H1 (cell line): ENCODE measurements at regions not wholly inside any gene's neighbourhood (a gene's known extent, or its start where the extent isn't known, plus 50 kb on each side); places are given as distances from the start of the nearest gene placed in this dataset.

Source experiments
- CTCF ChIA-PET: fragments of 300-600 bp; sonication (Branson Sonifier 250); formaldehyde crosslinking; loops from one replicate; lab custom pipeline; 2021; ENCODE audit not compliant: partially characterized antibody; lab: Charles Lee
- POLR2A ChIA-PET: fragments of 300-600 bp; sonication (Branson Sonifier 250); formaldehyde crosslinking; loops from one replicate; lab custom pipeline; 2021; ENCODE audit warnings: inconsistent platforms; ENCODE audit not compliant: partially characterized antibody; lab: Charles Lee
- DNase-seq, 2 experiments: peaks; one replicate each; pipeline versions ENCODE4 v3.0.0 to v3.0.0-alpha.2; 2010 to 2022; ENCODE audit warnings: low spot score in 2 of 2, low read depth in 1 of 2, mixed read lengths in 1 of 2
- FAIRE-seq: peaks from 2 replicates; lab custom pipeline; 2011; peaks lifted over from hg19 to GRCh38; lab: Jason Lieb, UNC
- H2AFZ ChIP-seq: 2 replicates; pipeline ENCODE4 v1.8.1; 2012; ENCODE audit warnings: low read length, inconsistent platforms
- H2AK5ac ChIP-seq: 2 replicates; pipeline ENCODE4 v1.6.1; 2013; ENCODE audit warnings: low read depth, low read length
- H2BK120ac ChIP-seq: replicated peaks from 2 replicates; pipeline ENCODE3; 2013; ENCODE audit warnings: low read depth, low read length, inconsistent platforms
- H2BK12ac ChIP-seq: 2 replicates; pipeline ENCODE4 v1.6.1; 2013; ENCODE audit warnings: low read depth, low read length
- H2BK15ac ChIP-seq: 2 replicates; pipeline ENCODE4 v1.6.1; 2013; ENCODE audit warnings: low read length
- H2BK20ac ChIP-seq: 2 replicates; pipeline ENCODE4 v1.6.1; 2013; ENCODE audit warnings: low read length
- H2BK5ac ChIP-seq: 2 replicates; pipeline ENCODE4 v1.6.1; 2013; ENCODE audit warnings: low read depth, low read length
- H3K14ac ChIP-seq: 2 replicates; pipeline ENCODE4 v1.6.1; 2013; ENCODE audit warnings: inconsistent platforms; ENCODE audit not compliant: insufficient read length
- H3K18ac ChIP-seq: 2 replicates; pipeline ENCODE4 v1.6.1; 2013; ENCODE audit warnings: low read length; ENCODE audit errors: extremely low read depth
- H3K23ac ChIP-seq: 2 replicates; pipeline ENCODE4 v1.6.1; 2013; ENCODE audit warnings: inconsistent platforms; ENCODE audit not compliant: insufficient read length
- H3K23me2 ChIP-seq: 2 replicates; pipeline ENCODE4 v1.6.1; 2013; ENCODE audit warnings: low read depth, low read length
- H3K27ac ChIP-seq: 2 replicates; pipeline ENCODE4 v1.6.1; 2011; ENCODE audit warnings: low read depth, low read length, inconsistent platforms
- H3K27me3 ChIP-seq, 4 experiments: replicated peaks in 1 of 4; 1 replicate in 1 of 4; 2 replicates in 3 of 4; pipeline versions ENCODE4 v1.6.1 to v1.8.1; 2011 to 2013; ENCODE audit warnings: low read length in 3 of 4, mild to moderate bottlenecking in 3 of 4, inconsistent platforms in 2 of 4, mixed read lengths in 2 of 4, moderate library complexity in 1 of 4; ENCODE audit not compliant: control insufficient read depth in 3 of 4, insufficient read depth in 3 of 4; ENCODE audit errors: extremely low read depth in 1 of 4
- H3K36me3 ChIP-seq, 4 experiments: 2 replicates each; pipeline versions ENCODE4 v1.6.1 to v1.8.1; 2011 to 2013; ENCODE audit warnings: mild to moderate bottlenecking in 4 of 4, low read length in 3 of 4, moderate library complexity in 2 of 4, control low read depth in 1 of 4, inconsistent platforms in 1 of 4; ENCODE audit not compliant: insufficient read depth in 4 of 4, control insufficient read depth in 2 of 4
- H3K4ac ChIP-seq: replicated peaks from 2 replicates; pipeline ENCODE3; 2013; ENCODE audit warnings: low read length, low read depth, mixed read lengths, inconsistent platforms; ENCODE audit not compliant: insufficient read length
- H3K4me1 ChIP-seq, 4 experiments: replicated peaks in 1 of 4; 1 replicate in 1 of 4; 2 replicates in 3 of 4; pipeline versions ENCODE4 v1.6.1 to v1.8.1; 2011 to 2013; ENCODE audit warnings: low read length in 3 of 4, inconsistent platforms in 2 of 4, mixed read lengths in 1 of 4; ENCODE audit not compliant: insufficient read depth in 4 of 4, control insufficient read depth in 3 of 4
- H3K4me2 ChIP-seq, 2 experiments: 2 replicates each; pipeline versions ENCODE4 v1.6.1 to v1.8.1; 2011 to 2013; ENCODE audit warnings: low read depth in 2 of 2, low read length in 2 of 2, control low read depth in 1 of 2, inconsistent platforms in 1 of 2, mild to moderate bottlenecking in 1 of 2; ENCODE audit not compliant: insufficient read depth in 1 of 2
- H3K4me3 ChIP-seq, 4 experiments: fragments of 200-600, 300-600 bp in 1 of 4; sonication (generic), shearing (Covaris generic), sonication (Bioruptor Twin) in 1 of 4; 2 replicates each; pipeline versions ENCODE4 v1.5.1 to v1.8.1; 2011 to 2016; ENCODE audit warnings: low read length in 4 of 4, low read depth in 3 of 4, control low read depth in 2 of 4, inconsistent platforms in 2 of 4, mild to moderate bottlenecking in 2 of 4, mixed read lengths in 1 of 4, moderate library complexity in 1 of 4; ENCODE audit not compliant: insufficient read depth in 2 of 4; ENCODE audit errors: extremely low read depth in 1 of 4
- H3K56ac ChIP-seq: replicated peaks from 2 replicates; pipeline ENCODE3; 2013; ENCODE audit warnings: low read depth, mild to moderate bottlenecking, mixed read lengths, low read length, inconsistent platforms; ENCODE audit not compliant: insufficient read length
- H3K79me1 ChIP-seq: 2 replicates; pipeline ENCODE4 v1.6.1; 2013; ENCODE audit warnings: low read depth, low read length, control low read depth
- H3K79me2 ChIP-seq, 2 experiments: 2 replicates each; pipeline versions ENCODE4 v1.6.1 to v1.8.1; 2012 to 2013; ENCODE audit warnings: low read length in 2 of 2, mild to moderate bottlenecking in 2 of 2, inconsistent platforms in 1 of 2; ENCODE audit not compliant: insufficient read depth in 2 of 2, control insufficient read depth in 1 of 2
- H3K9ac ChIP-seq, 4 experiments: replicated peaks in 1 of 4; 1 replicate in 1 of 4; 2 replicates in 3 of 4; pipeline versions ENCODE4 v1.6.1 to v1.8.1; 2011 to 2013; ENCODE audit warnings: low read depth in 3 of 4, low read length in 3 of 4, control low read depth in 2 of 4, mild to moderate bottlenecking in 2 of 4, moderate library complexity in 2 of 4, inconsistent platforms in 1 of 4; ENCODE audit errors: extremely low read depth in 1 of 4
- H3K9me3 ChIP-seq, 2 experiments: 2 replicates each; pipeline versions ENCODE4 v1.6.1 to v1.8.1; 2012 to 2013; ENCODE audit warnings: mild to moderate bottlenecking in 2 of 2, moderate library complexity in 2 of 2, control low read depth in 1 of 2, inconsistent platforms in 1 of 2, low read depth in 1 of 2, low read length in 1 of 2, mixed read lengths in 1 of 2; ENCODE audit not compliant: insufficient read depth in 2 of 2
- H4K20me1 ChIP-seq, 2 experiments: replicated peaks in 1 of 2; 2 replicates each; pipeline versions ENCODE3 to v1.8.1; 2011 to 2013; ENCODE audit warnings: inconsistent platforms in 2 of 2, low read length in 2 of 2, mild to moderate bottlenecking in 1 of 2; ENCODE audit not compliant: insufficient read depth in 2 of 2, control insufficient read depth in 1 of 2
- H4K5ac ChIP-seq: 2 replicates; pipeline ENCODE4 v1.6.1; 2013; ENCODE audit warnings: low read length, low read depth, mixed read lengths, inconsistent platforms; ENCODE audit not compliant: insufficient read length
- H4K8ac ChIP-seq: 2 replicates; pipeline ENCODE4 v1.8.0; 2013; ENCODE audit warnings: mild to moderate bottlenecking, moderate library complexity, low read length, inconsistent platforms; ENCODE audit not compliant: insufficient read depth; ENCODE audit errors: extremely low read depth
- H4K91ac ChIP-seq: replicated peaks from 2 replicates; pipeline ENCODE3; 2013; ENCODE audit warnings: low read length, mixed read lengths, inconsistent platforms; ENCODE audit not compliant: insufficient read length
- BCL11A ChIP-seq, 2 experiments: IDR thresholded peaks; one replicate each; pipeline ENCODE4 v1.6.1; 2011; ENCODE audit warnings: low read depth in 2 of 2, low read length in 2 of 2, mild to moderate bottlenecking in 2 of 2
- CTBP2 ChIP-seq: IDR thresholded peaks from 2 replicates; pipeline ENCODE4 v1.7.0; 2011; ENCODE audit warnings: borderline replicate concordance, mild to moderate bottlenecking, moderate library complexity, mixed read lengths, low read length; ENCODE audit not compliant: insufficient read depth, insufficient read length
- CTCF ChIP-seq, 3 experiments: IDR thresholded peaks; 1 replicate in 2 of 3; 2 replicates in 1 of 3; pipeline versions ENCODE4 v1.5.1 to v1.6.1; 2011; ENCODE audit warnings: low read length in 3 of 3, mild to moderate bottlenecking in 3 of 3, inconsistent platforms in 2 of 3, low read depth in 1 of 3, moderate library complexity in 1 of 3; ENCODE audit not compliant: insufficient read depth in 1 of 3; ENCODE audit errors: control extremely low read depth in 1 of 3
- NANOG ChIP-seq: IDR thresholded peaks from 2 replicates; pipeline ENCODE4 v1.6.1; 2011; ENCODE audit warnings: low read length, low read depth, mild to moderate bottlenecking, inconsistent platforms; ENCODE audit not compliant: insufficient read depth, poor library complexity, severe bottlenecking
- POLR2AphosphoS5 ChIP-seq: IDR thresholded peaks from 2 replicates; pipeline ENCODE4 v1.6.1; 2011; ENCODE audit warnings: low read depth, low read length
- SAP30 ChIP-seq: fragments of 300-600 bp; sonication (generic); IDR thresholded peaks from 2 replicates; pipeline ENCODE4 v1.7.1; 2012; ENCODE audit warnings: low read length, moderate library complexity, mild to moderate bottlenecking, inconsistent platforms; ENCODE audit not compliant: insufficient read depth, insufficient replicate concordance
- SP1 ChIP-seq: IDR thresholded peaks from 2 replicates; pipeline ENCODE4 v1.6.1; 2011; ENCODE audit warnings: low read depth, low read length
- SRF ChIP-seq: IDR thresholded peaks from 2 replicates; pipeline ENCODE4 v1.6.1; 2011; ENCODE audit warnings: mild to moderate bottlenecking, low read depth, low read length, moderate library complexity
- WGBS, 2 experiments: shearing (Covaris generic) in 1 of 2; methylation state at CpG; one replicate each; pipeline versions ENCODE4 v1.1.6 to v1.1.7; 2013 to 2015; ENCODE audit warnings: low lambda C conversion rate in 2 of 2, mixed read lengths in 2 of 2, inconsistent platforms in 1 of 2, low coverage in 1 of 2, missing lambda C conversion rate in 1 of 2; ENCODE audit not compliant: insufficient replicate concordance in 2 of 2, insufficient coverage in 1 of 2, insufficient read length in 1 of 2; ENCODE audit errors: extremely low coverage in 1 of 2, missing lambda C conversion rate in 1 of 2; 5-methylcytosine and 5-hydroxymethylcytosine counted together
- TF ChIP-seq, protein P1 (sequence below): IDR thresholded peaks from 2 replicates; pipeline ENCODE4 v1.6.1; 2011; ENCODE audit warnings: low read depth, mild to moderate bottlenecking, low read length; ENCODE audit not compliant: insufficient read depth

DNA sequence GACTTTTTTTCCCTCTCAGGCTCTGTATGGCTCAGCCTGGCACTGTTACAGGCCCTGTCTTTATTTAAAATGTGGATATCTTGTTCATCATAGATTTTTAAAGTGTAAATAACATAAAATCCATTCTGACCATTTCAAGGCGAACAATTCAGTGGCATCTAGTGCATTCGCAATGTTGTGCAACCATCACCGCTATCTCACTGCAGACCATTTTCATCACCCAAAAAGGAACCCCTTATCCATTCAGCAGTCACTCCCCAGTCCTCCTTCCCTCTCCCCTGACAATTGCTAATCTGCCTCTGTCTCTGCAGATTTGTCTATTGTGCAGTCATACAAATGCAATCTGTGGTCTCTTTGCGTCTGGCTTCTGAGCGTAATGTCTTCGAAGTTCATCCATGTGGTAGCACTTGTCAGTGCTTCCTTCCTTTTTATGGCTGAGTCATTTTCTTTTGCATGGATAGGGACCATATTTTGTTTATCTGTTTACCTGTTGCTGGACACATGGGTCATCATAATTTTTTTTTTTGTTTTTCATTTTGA lies 148.8 kb upstream of the LHX5 start:
- no peak overlapping the region for H3K9ac ChIP-seq
- 79% methylated on average over 6 of the region's 6 CpGs; no CpG with 5 or more reads in 1 of the 2 experiments for WGBS, 2 experiments
- H3K79me1 ChIP-seq, result no peaks in the 10 kb centered on the region
- H3K27me3 ChIP-seq, result no peaks in the 10 kb centered on the region; a peak in 1 of 7 replicates
- peaks cover 2% of the 10 kb centered on the region; the same call in 1 of the 2 replicates for H3K23me2 ChIP-seq
- no peak overlapping the region for H2AFZ ChIP-seq
- no peak overlapping the region for H4K91ac ChIP-seq
- H2BK5ac ChIP-seq, result no peak overlapping the region
- no peak overlapping the region for H3K4me2 ChIP-seq
- peaks cover under 1 to 2% of the 10 kb centered on the region in 2 experiments; a peak in 2 of 4 replicates for H3K9me3 ChIP-seq
- no peaks in the 10 kb centered on the region for H4K20me1 ChIP-seq
- no peak overlapping the region for H2BK20ac ChIP-seq
- H3K23ac ChIP-seq, result no peak overlapping the region
- H3K18ac ChIP-seq, result no peak overlapping the region; the same call in 1 of the 2 replicates
- 0 out of 2 replicates have a peak overlapping the region, but pooled peaks have one; percentile 8 for H2BK15ac ChIP-seq
- H2AK5ac ChIP-seq, result no peak overlapping the region
- H4K8ac ChIP-seq, result no peak overlapping the region
- H2BK12ac ChIP-seq, result no peak overlapping the region
- FAIRE-seq (no peak), DNase-seq (no peak)
- H3K14ac ChIP-seq, result no peak overlapping the region
- H3K4me3 ChIP-seq, result no peak overlapping the region
- ChIA-PET CTCF (interaction anchor here (1.2 to 1.6 kb wide), 2 partner anchors 27 to 114 kb away, joined by 3 to 5 read pairs; no protein-coding TSS in a partner anchor), POLR2A (interaction anchor here (1.4 to 1.5 kb wide), 2 partner anchors 9 to 16 kb away, joined by 3 read pairs; no protein-coding TSS in a partner anchor)
- no peaks in the 10 kb centered on the region for H3K79me2 ChIP-seq
- H3K56ac ChIP-seq, result no peak overlapping the region
- no peak overlapping the region for H2BK120ac ChIP-seq
- H4K5ac ChIP-seq, result no peak overlapping the region
- H3K4me1 ChIP-seq, result no peaks in the 10 kb centered on the region; a peak in 1 of 7 replicates
- H3K27ac ChIP-seq, result no peak overlapping the region
- no peaks in the 10 kb centered on the region; a peak in 1 of 8 replicates for H3K36me3 ChIP-seq
- H3K4ac ChIP-seq, result no peak overlapping the region
- no peak for TF ChIP-seq BCL11A (IDR thresholded peaks at IDR 0.05; ENCODE audit: low read depth in 2 of 2, low read length in 2 of 2)
- TF ChIP-seq SRF, result no peak
- no peak for TF ChIP-seq NANOG
- TF ChIP-seq SP1, result no peak
- TF ChIP-seq CTBP2, result no peak
- TF ChIP-seq, protein P1, sequence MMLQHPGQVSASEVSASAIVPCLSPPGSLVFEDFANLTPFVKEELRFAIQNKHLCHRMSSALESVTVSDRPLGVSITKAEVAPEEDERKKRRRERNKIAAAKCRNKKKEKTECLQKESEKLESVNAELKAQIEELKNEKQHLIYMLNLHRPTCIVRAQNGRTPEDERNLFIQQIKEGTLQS, result no peak
- no peak for TF ChIP-seq SAP30
- no peak for TF ChIP-seq POLR2AphosphoS5
- TF ChIP-seq CTCF (IDR thresholded peaks at IDR 0.05; ENCODE audit: control extremely low read depth in 1 of 3, insufficient read depth in 1 of 3, low read depth in 1 of 3, low read length in 3 of 3), result no peak
